GM21576 (cell line): ENCODE measurements at regions not wholly inside any gene's neighbourhood (a gene's known extent, or its start where the extent isn't known, plus 50 kb on each side); places are given as distances from the start of the nearest gene placed in this dataset.
"Not testable (repeated sequence)": the region's sequence is repeated elsewhere in the genome, so short reads cannot be mapped to it uniquely, and the experiment has no call there.

Experiments used
- ATAC-seq: cut with Tn5 transposase; IDR thresholded peaks from one replicate; pipeline ENCODE4 v1.9.1; 2021; ENCODE audit warnings: mild to moderate bottlenecking, moderate library complexity; ENCODE audit not compliant: unreplicated experiment

- ATAC-seq = no peak
Measured at GRCh38 chr14:22492622-22493542, 96.1 kb downstream of the DAD1 start.

- ATAC-seq = no peak
Measured at GRCh38 chr14:22491683-22492621, 97.1 kb downstream of the DAD1 start.

- not testable (repeated sequence) for ATAC-seq
Measured at GRCh38 chr14:22491053-22491452, 98.0 kb downstream of the DAD1 start.

GRCh38 chr14:22489957-22490950 lies 98.8 kb downstream of the DAD1 start:
- ATAC-seq = no peak

- no peak for ATAC-seq
Measured at GRCh38 chr14:22489244-22489545, 99.8 kb downstream of the DAD1 start.

GRCh38 chr14:22488522-22489243 lies 100.3 kb downstream of the DAD1 start:
- no peak for ATAC-seq

GRCh38 chr14:22487941-22488340 lies 101.1 kb downstream of the DAD1 start:
- ATAC-seq = no peak

- no peak for ATAC-seq
Measured at GRCh38 chr14:22487401-22487800, 101.6 kb downstream of the DAD1 start.

GRCh38 chr14:22486675-22487074 lies 102.3 kb downstream of the DAD1 start:
- ATAC-seq = no peak

GRCh38 chr14:22485649-22486048 lies 103.4 kb downstream of the DAD1 start:
- no peak for ATAC-seq

GRCh38 chr14:22485178-22485577 lies 103.8 kb downstream of the DAD1 start:
- no peak for ATAC-seq

GRCh38 chr14:22484632-22485031 lies 104.4 kb downstream of the DAD1 start:
- ATAC-seq = no peak

- ATAC-seq = no peak
Measured at GRCh38 chr14:22483863-22484593, 105.0 kb downstream of the DAD1 start.

GRCh38 chr14:22482782-22483553 lies 106.1 kb downstream of the DAD1 start:
- no peak for ATAC-seq

- ATAC-seq = no peak
Measured at GRCh38 chr14:22482085-22482694, 106.8 kb downstream of the DAD1 start.

- ATAC-seq = no peak
Measured at GRCh38 chr14:22481546-22481945, 107.5 kb downstream of the DAD1 start.

- ATAC-seq = no peak
Measured at GRCh38 chr14:22479776-22480464, 109.1 kb downstream of the DAD1 start.
